ENCODE measurements at regions not wholly inside any gene's neighbourhood (a gene's known extent, or its start where the extent isn't known, plus 50 kb on each side); places are given as distances from the start of the nearest gene placed in this dataset.

DNA sequence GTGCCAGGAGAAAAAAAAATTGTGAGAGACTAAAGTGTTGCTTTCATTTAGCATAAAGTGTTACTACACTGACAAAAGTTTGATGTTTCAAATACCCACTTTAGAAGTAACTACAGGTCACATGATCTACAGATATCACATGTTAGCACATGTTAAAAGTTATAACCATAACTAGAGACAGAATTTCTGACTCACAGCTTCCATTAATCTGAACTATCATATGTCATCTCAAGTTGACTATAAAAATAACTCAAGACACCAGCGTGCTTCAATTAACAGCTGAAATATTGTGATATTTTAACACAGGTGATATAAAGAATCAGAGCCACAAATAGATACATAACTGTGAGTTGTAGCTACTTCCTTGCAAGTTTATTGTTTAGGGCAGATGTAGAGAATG is 591.5 kb upstream of the PITX2 start:
- TF ChIP-seq, protein P1, sequence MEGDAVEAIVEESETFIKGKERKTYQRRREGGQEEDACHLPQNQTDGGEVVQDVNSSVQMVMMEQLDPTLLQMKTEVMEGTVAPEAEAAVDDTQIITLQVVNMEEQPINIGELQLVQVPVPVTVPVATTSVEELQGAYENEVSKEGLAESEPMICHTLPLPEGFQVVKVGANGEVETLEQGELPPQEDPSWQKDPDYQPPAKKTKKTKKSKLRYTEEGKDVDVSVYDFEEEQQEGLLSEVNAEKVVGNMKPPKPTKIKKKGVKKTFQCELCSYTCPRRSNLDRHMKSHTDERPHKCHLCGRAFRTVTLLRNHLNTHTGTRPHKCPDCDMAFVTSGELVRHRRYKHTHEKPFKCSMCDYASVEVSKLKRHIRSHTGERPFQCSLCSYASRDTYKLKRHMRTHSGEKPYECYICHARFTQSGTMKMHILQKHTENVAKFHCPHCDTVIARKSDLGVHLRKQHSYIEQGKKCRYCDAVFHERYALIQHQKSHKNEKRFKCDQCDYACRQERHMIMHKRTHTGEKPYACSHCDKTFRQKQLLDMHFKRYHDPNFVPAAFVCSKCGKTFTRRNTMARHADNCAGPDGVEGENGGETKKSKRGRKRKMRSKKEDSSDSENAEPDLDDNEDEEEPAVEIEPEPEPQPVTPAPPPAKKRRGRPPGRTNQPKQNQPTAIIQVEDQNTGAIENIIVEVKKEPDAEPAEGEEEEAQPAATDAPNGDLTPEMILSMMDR (IDR thresholded peaks at IDR 0.05; ENCODE audit: low read length) = no peak
- TF ChIP-seq EZH2 (optimal IDR thresholded peaks at IDR 0.05; ENCODE audit: low read depth, low read length) = no peak

Measured in MM.1S (cell line).